ENCODE measurements at regions not wholly inside any gene's neighbourhood (a gene's known extent, or its start where the extent isn't known, plus 50 kb on each side); places are given as distances from the start of the nearest gene placed in this dataset.

- ATAC-seq (no peak; a peak in 1 of 6 replicates), FAIRE-seq (no peak), DNase-seq (ENCODE audit: low read depth in 1 of 2, low spot score in 1 of 2) (no peak)
- ChIA-PET CTCF (no interaction called here), POLR2A (no interaction called here)
- no peaks in the 10 kb centered on the region for H3K9me3 ChIP-seq
- TF ChIP-seq NPAS2 (CRISPR knock-in tag; IDR thresholded peaks at IDR 0.05; ENCODE audit: borderline replicate concordance) = no peak
- TF ChIP-seq HEYL (CRISPR knock-in tag; IDR thresholded peaks at IDR 0.05) = no peak
- no peak for TF ChIP-seq GATA3 (IDR thresholded peaks at IDR 0.05; ENCODE audit: borderline replicate concordance)
- no peak for TF ChIP-seq JUN (IDR thresholded peaks at IDR 0.05)
- no peak for TF ChIP-seq RNF2 (IDR thresholded peaks at IDR 0.05; ENCODE audit: borderline replicate concordance, low read depth)
- no peak overlapping the region for H3K4me2 ChIP-seq
- H3K27ac ChIP-seq = no peak overlapping the region
- 0% methylated on average over 1 of the region's 1 CpG for WGBS (ENCODE audit: missing lambda C conversion rate)
- no peak overlapping the region for H3K4me3 ChIP-seq
- no peaks in the 10 kb centered on the region for H3K4me1 ChIP-seq
Observed at GRCh38 chr9:20178197-20178596, 389.4 kb upstream of the SLC24A2 start.

- POLR2A ChIA-PET = no interaction called here
- FAIRE-seq (no peak), DNase-seq (ENCODE audit: low read depth in 1 of 2, low spot score in 1 of 2) (no peak), ATAC-seq (no peak)
- H3K4me2 ChIP-seq = no peak overlapping the region
- no peaks in the 10 kb centered on the region for H3K4me1 ChIP-seq
- no peak overlapping the region for H3K27ac ChIP-seq
- no peak for TF ChIP-seq ZFP36 (IDR thresholded peaks at IDR 0.05; ENCODE audit: borderline replicate concordance, partially characterized antibody)
- TF ChIP-seq POLR2AphosphoS2 (conservative IDR thresholded peaks at IDR 0.05; ENCODE audit: low read length) = no peak
- no peak for TF ChIP-seq HES2 (IDR thresholded peaks at IDR 0.05)
- no peak for TF ChIP-seq RCOR1 (IDR thresholded peaks at IDR 0.05; ENCODE audit: low read depth, low read length)
- TF ChIP-seq ELK1 (IDR thresholded peaks at IDR 0.05; ENCODE audit: low read depth, low read length) = no peak
- no peak for TF ChIP-seq PBX3 (IDR thresholded peaks at IDR 0.05)
- no peak for TF ChIP-seq KDM1A (IDR thresholded peaks at IDR 0.05; ENCODE audit: low read depth)
- no peak for TF ChIP-seq FOSL2 (IDR thresholded peaks at IDR 0.05)
- no peak for TF ChIP-seq FOSL2 (CRISPR knock-in tag; IDR thresholded peaks at IDR 0.05)
- no peak for TF ChIP-seq HOXB13 (CRISPR knock-in tag; IDR thresholded peaks at IDR 0.05; ENCODE audit: low read depth)
- no peak for TF ChIP-seq FOSB (CRISPR knock-in tag; IDR thresholded peaks at IDR 0.05)
- TF ChIP-seq JUN (IDR thresholded peaks at IDR 0.05) = no peak
- TF ChIP-seq HDAC2 (IDR thresholded peaks at IDR 0.05) = no peak
- CTCF ChIA-PET = no interaction called here
- 56% methylated on average over 3 of the region's 3 CpGs for WGBS (ENCODE audit: missing lambda C conversion rate)
- H3K9me3 ChIP-seq = 0 out of 3 replicates have a peak, but pooled peaks cover 3% of the 10 kb centered on the region
- no peak overlapping the region for H3K4me3 ChIP-seq
Observed at GRCh38 chr9:20170122-20170521, 381.3 kb upstream of the SLC24A2 start.

- Histone ChIP-seq H3K27ac (no peak overlapping the region), H3K4me1 (no peaks in the 10 kb centered on the region), H3K4me3 (no peak overlapping the region), H3K9me3 (no peaks in the 10 kb centered on the region), H3K4me2 (no peak overlapping the region)
- 2% methylated on average over 3 of the region's 3 CpGs for WGBS (ENCODE audit: missing lambda C conversion rate)
- no peak for DNase-seq (ENCODE audit: low read depth in 1 of 2, low spot score in 1 of 2)
- no peak for ATAC-seq
- CTCF ChIA-PET = interaction anchor here (1.0 kb wide), 1 partner anchor 205 kb away, joined by 3 read pairs; no protein-coding TSS in a partner anchor
- no peak for FAIRE-seq
- POLR2A ChIA-PET = no interaction called here
- TF ChIP-seq MYC (IDR thresholded peaks at IDR 0.05; ENCODE audit: borderline replicate concordance, low read length) = no peak
Observed at GRCh38 chr9:20152151-20152725, 363.4 kb upstream of the SLC24A2 start.

GRCh38 chr9:20148416-20148815 is 359.6 kb upstream of the SLC24A2 start:
- TF ChIP-seq FOXS1 (CRISPR knock-in tag; IDR thresholded peaks at IDR 0.05) = no peak
- no peak for TF ChIP-seq USF2 (IDR thresholded peaks at IDR 0.05)
- no peak for TF ChIP-seq ZFP36 (IDR thresholded peaks at IDR 0.05; ENCODE audit: borderline replicate concordance, partially characterized antibody)
- no peak for TF ChIP-seq GATA3 (IDR thresholded peaks at IDR 0.05; ENCODE audit: borderline replicate concordance)
- TF ChIP-seq RAD21 (conservative IDR thresholded peaks at IDR 0.05 in 1 of 2, IDR thresholded peaks at IDR 0.05 in 1 of 2) = no peak
- no peak for TF ChIP-seq E2F6 (IDR thresholded peaks at IDR 0.05; ENCODE audit: borderline replicate concordance, low read depth)
- no peak for TF ChIP-seq ZC3H11A (IDR thresholded peaks at IDR 0.05)
- Histone ChIP-seq H3K4me2 (no peak overlapping the region), H3K4me1 (no peaks in the 10 kb centered on the region), H3K9me3 (no peaks in the 10 kb centered on the region), H3K27ac (no peak overlapping the region), H3K4me3 (no peak overlapping the region)
- WGBS (ENCODE audit: missing lambda C conversion rate) = 52% methylated on average over 2 of the region's 2 CpGs
- no peak for ATAC-seq
- CTCF ChIA-PET = interaction anchor here (0.6 kb wide), 1 partner anchor 8 kb away, joined by 3 read pairs; no protein-coding TSS in a partner anchor
- FAIRE-seq = no peak
- DNase-seq (ENCODE audit: low read depth in 1 of 2, low spot score in 1 of 2) = no peak
- POLR2A ChIA-PET = no interaction called here
